GM19395 (cell line): ENCODE measurements at regions not wholly inside any gene's neighbourhood (a gene's known extent, or its start where the extent isn't known, plus 50 kb on each side); places are given as distances from the start of the nearest gene placed in this dataset.

ENCODE experiments used
- ATAC-seq: cut with Tn5 transposase; IDR thresholded peaks from one replicate; pipeline ENCODE4 v1.9.1; 2021; ENCODE audit warnings: mild to moderate bottlenecking, moderate library complexity; ENCODE audit not compliant: unreplicated experiment

GRCh38 chr3:148002705-148003205 is 593.6 kb downstream of the ZIC1 start:
- ATAC-seq = no peak

- no peak for ATAC-seq
Measured at GRCh38 chr3:148004331-148004730, 595.2 kb downstream of the ZIC1 start.

GRCh38 chr3:148005456-148005855 is 596.3 kb downstream of the ZIC1 start:
- ATAC-seq = no peak

- no peak for ATAC-seq
Measured at GRCh38 chr3:148006508-148006907, 597.3 kb downstream of the ZIC1 start.

GRCh38 chr3:148008591-148008990 is 599.4 kb downstream of the ZIC1 start:
- no peak for ATAC-seq

GRCh38 chr3:148020861-148021260 is 611.7 kb downstream of the ZIC1 start:
- ATAC-seq = no peak

GRCh38 chr3:148021381-148021780 is 612.2 kb downstream of the ZIC1 start:
- ATAC-seq = no peak

- no peak for ATAC-seq
Measured at GRCh38 chr3:148023994-148024393, 614.8 kb downstream of the ZIC1 start.

GRCh38 chr3:148026009-148026588 is 616.9 kb downstream of the ZIC1 start:
- no peak for ATAC-seq

GRCh38 chr3:148030975-148031374 is 621.8 kb downstream of the ZIC1 start:
- ATAC-seq = no peak

- ATAC-seq = no peak
Measured at GRCh38 chr3:148034353-148034752, 625.2 kb downstream of the ZIC1 start.

- ATAC-seq = no peak
Measured at GRCh38 chr3:148036331-148036876, 627.2 kb downstream of the ZIC1 start.

- no peak for ATAC-seq
Measured at GRCh38 chr3:148042663-148043445, 633.7 kb downstream of the ZIC1 start.

GRCh38 chr3:148044151-148044550 is 635.0 kb downstream of the ZIC1 start:
- ATAC-seq = no peak

GRCh38 chr3:148054999-148055398 is 642.7 kb upstream of the AGTR1 start:
- no peak for ATAC-seq

- ATAC-seq = no peak
Measured at GRCh38 chr3:148062590-148062989, 635.1 kb upstream of the AGTR1 start.

GRCh38 chr3:148066802-148067201 is 630.9 kb upstream of the AGTR1 start:
- no peak for ATAC-seq

- no peak for ATAC-seq
Measured at GRCh38 chr3:148068466-148068865, 629.2 kb upstream of the AGTR1 start.

- ATAC-seq = no peak
Measured at GRCh38 chr3:148070041-148070440, 627.7 kb upstream of the AGTR1 start.

GRCh38 chr3:148073721-148074456 is 623.8 kb upstream of the AGTR1 start:
- ATAC-seq = no peak

- no peak for ATAC-seq
Measured at GRCh38 chr3:148074946-148075345, 622.8 kb upstream of the AGTR1 start.
